GM12878 (cell line): ENCODE measurements at regions not wholly inside any gene's neighbourhood (a gene's known extent, or its start where the extent isn't known, plus 50 kb on each side); places are given as distances from the start of the nearest gene placed in this dataset.

Experiments
- ATAC-seq: fragments of 200-7000 bp; cut with Tn5 transposase; 3 replicates; pipeline ENCODE4 v1.9.1; 2020; ENCODE audit warnings: mild to moderate bottlenecking, moderate library complexity
- BruUV-seq: library from RNA; stranded (reverse); fragments of 400-500 nt; replicated peaks from 2 replicates; lab custom pipeline; 2021; lab: Mats Ljungman, UMichigan
- CTCF ChIA-PET: fragments of 300-600 bp; sonication (Branson Sonifier 250); formaldehyde crosslinking; extraction: SDS; loops from one replicate; lab custom pipeline; 2021; ENCODE audit warnings: inconsistent platforms; lab: Yijun Ruan, JAX
- POLR2A ChIA-PET: fragments of 350-600 bp; formaldehyde crosslinking; extraction: SDS; loops from one replicate; lab custom pipeline; 2021; ENCODE audit warnings: inconsistent platforms; lab: Charles Lee
- RAD21 ChIA-PET: fragments of 300-600 bp; sonication (Branson Sonifier 250); formaldehyde crosslinking; loops from one replicate; lab custom pipeline; 2023; ENCODE audit warnings: antibody characterized with exemption; ENCODE audit not compliant: unreplicated experiment; lab: Charles Lee
- SMC1A ChIA-PET: fragments of 300-600 bp; sonication (Branson Sonifier 250); formaldehyde crosslinking; loops from one replicate; lab custom pipeline; 2023; ENCODE audit not compliant: unreplicated experiment, uncharacterized antibody; lab: Charles Lee
- DNase-seq: peaks from one replicate; pipeline ENCODE4 v3.0.0-alpha.2; 2011; ENCODE audit warnings: low read depth, low spot score
- FAIRE-seq: peaks from 3 replicates; lab custom pipeline; 2011; peaks lifted over from hg19 to GRCh38; lab: Jason Lieb, UNC
- H2AFZ ChIP-seq: 2 replicates; pipeline ENCODE4 v1.6.0; 2011; ENCODE audit warnings: low read depth, low read length, control low read depth; ENCODE audit not compliant: control insufficient read depth
- H3K27ac ChIP-seq: 2 replicates; pipeline ENCODE4 v1.5.1; 2011; ENCODE audit warnings: control low read depth; ENCODE audit not compliant: control insufficient read depth, insufficient read depth
- H3K27me3 ChIP-seq, 2 experiments: replicated peaks in 1 of 2; 2 replicates each; pipeline versions ENCODE4 v1.6.0 to v1.6.1; 2011; ENCODE audit warnings: low read length in 1 of 2; ENCODE audit not compliant: control insufficient read depth in 2 of 2, insufficient read depth in 2 of 2
- H3K36me3 ChIP-seq, 2 experiments: 2 replicates each; pipeline ENCODE4 v1.5.1; 2011; ENCODE audit warnings: low read length in 1 of 2; ENCODE audit not compliant: control insufficient read depth in 2 of 2, insufficient read depth in 2 of 2
- H3K4me1 ChIP-seq: 2 replicates; pipeline ENCODE4 v1.6.1; 2011; ENCODE audit warnings: mild to moderate bottlenecking, low read length, moderate library complexity, mixed read lengths; ENCODE audit not compliant: control insufficient read depth, insufficient read depth
- H3K4me2 ChIP-seq: 2 replicates; pipeline ENCODE4 v1.6.0; 2011; ENCODE audit warnings: control low read depth; ENCODE audit not compliant: control insufficient read depth, insufficient read depth
- H3K4me3 ChIP-seq: fragments of 200-600 bp; sonication (generic); 2 replicates; pipeline ENCODE4 v1.5.1; 2016
- H3K79me2 ChIP-seq: 2 replicates; pipeline ENCODE4 v1.6.0; 2011; ENCODE audit warnings: low read length; ENCODE audit not compliant: control insufficient read depth, insufficient read depth
- H3K9ac ChIP-seq: 2 replicates; pipeline ENCODE4 v1.8.0; 2011; ENCODE audit warnings: low read length, control low read depth, mixed read lengths; ENCODE audit not compliant: control insufficient read depth, insufficient read depth
- H3K9me3 ChIP-seq: replicated peaks from 3 replicates; pipeline ENCODE4 v1.5.1; 2011; ENCODE audit warnings: mild to moderate bottlenecking, low read length; ENCODE audit not compliant: control insufficient read depth, insufficient read depth
- H4K20me1 ChIP-seq: 2 replicates; pipeline ENCODE4 v1.6.0; 2011; ENCODE audit not compliant: control insufficient read depth, insufficient read depth
- CHD1 ChIP-seq: IDR thresholded peaks from 2 replicates; pipeline ENCODE4 v1.6.1; 2012; ENCODE audit warnings: low read depth, low read length, improper control_type of control experiment
- GABPA ChIP-seq: IDR thresholded peaks from 2 replicates; pipeline ENCODE4 v1.6.1; 2014; ENCODE audit warnings: antibody characterized with exemption, low read depth, mild to moderate bottlenecking, inconsistent platforms
- IKZF2 ChIP-seq, 2 experiments: fragments of 450-650 bp; IDR thresholded peaks; 2 replicates each; pipeline ENCODE4 v1.6.1; 2017; ENCODE audit warnings: mild to moderate bottlenecking in 2 of 2, moderate library complexity in 2 of 2
- MXI1 ChIP-seq: fragments of 150-350 bp; IDR thresholded peaks from 2 replicates; pipeline ENCODE4 v1.6.1; 2011; ENCODE audit warnings: low read depth, mild to moderate bottlenecking, inconsistent platforms, low read length, improper control_type of control experiment
- RAD21 ChIP-seq: IDR thresholded peaks from 2 replicates; pipeline ENCODE4 v1.6.1; 2011; ENCODE audit warnings: mild to moderate bottlenecking, low read depth, low read length, moderate library complexity; ENCODE audit not compliant: insufficient read depth
- SREBF2 ChIP-seq: IDR thresholded peaks from 2 replicates; pipeline ENCODE4 v1.6.1; 2012; ENCODE audit warnings: mild to moderate bottlenecking, low read length
- SUPT20H ChIP-seq: IDR thresholded peaks from 2 replicates; pipeline ENCODE4 v1.6.1; 2011; ENCODE audit warnings: low read depth, mild to moderate bottlenecking, low read length, moderate library complexity, borderline replicate concordance; ENCODE audit not compliant: control insufficient read depth
- ZNF24 ChIP-seq: fragments of 450-650 bp; IDR thresholded peaks from 2 replicates; pipeline ENCODE4 v1.6.1; 2017; ENCODE audit warnings: antibody characterized with exemption, mild to moderate bottlenecking
- ZNF274 ChIP-seq: IDR thresholded peaks from one replicate; pipeline ENCODE4 v1.8.0; 2011; ENCODE audit not compliant: insufficient read length, insufficient read depth
- ZSCAN29 ChIP-seq: fragments of 450-650 bp; IDR thresholded peaks from 2 replicates; pipeline ENCODE4 v1.6.1; 2017; ENCODE audit warnings: mild to moderate bottlenecking, moderate library complexity
- WGBS: methylation state at CpG from one replicate; pipeline ENCODE4 v1.1.6; 2016; ENCODE audit warnings: low lambda C conversion rate; ENCODE audit not compliant: insufficient replicate concordance, insufficient coverage; ENCODE audit errors: missing lambda C conversion rate; 5-methylcytosine and 5-hydroxymethylcytosine counted together
- in situ Hi-C: fragments of 300-500 bp; cut with MboI; formaldehyde crosslinking; loops from 9 replicates; pipeline ENCODE4 v1.14.3; 2018; ENCODE audit warnings: mixed read lengths
- intact Hi-C: fragments of 100-400 bp; cut with micrococcal nuclease; formaldehyde crosslinking; loops from one replicate; pipeline ENCODE4 v1.14.2; 2022; ENCODE audit not compliant: unreplicated experiment
- TF ChIP-seq, protein P1 (sequence below): fragments of 450-650 bp; IDR thresholded peaks from 2 replicates; pipeline ENCODE4 v1.6.1; 2018; ENCODE audit warnings: mild to moderate bottlenecking, low read depth, moderate library complexity; ENCODE audit not compliant: partially characterized antibody
- TF ChIP-seq, protein P2 (sequence below): fragments of 450-650 bp; IDR thresholded peaks from 2 replicates; pipeline ENCODE4 v1.6.1; 2016; ENCODE audit warnings: mild to moderate bottlenecking
- TF ChIP-seq, protein P3 (sequence below): fragments of 450-650 bp; conservative IDR thresholded peaks from 2 replicates; pipeline ENCODE4 v1.6.1; 2017; ENCODE audit warnings: mild to moderate bottlenecking, moderate library complexity

DNA sequence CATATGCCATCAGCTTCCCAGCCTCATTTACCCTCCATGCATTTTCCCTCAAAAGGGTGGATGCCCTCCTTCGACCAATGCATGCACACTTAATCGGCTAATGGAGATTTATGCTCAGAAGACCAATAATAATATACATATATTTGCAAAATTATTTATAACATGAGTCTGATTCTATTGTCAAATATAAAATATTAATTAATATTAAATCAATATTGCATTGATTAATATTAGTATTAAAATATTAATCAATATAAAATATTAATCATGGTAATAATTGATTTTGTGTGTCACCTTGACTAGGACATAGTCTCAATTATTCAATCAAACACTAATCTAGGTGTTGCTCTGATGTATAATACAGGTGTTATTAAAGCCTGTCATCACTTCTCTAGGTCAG lies 1282.5 kb downstream of the TMEM121 start:
- no peaks in the 10 kb centered on the region for H3K9me3 ChIP-seq

More for the DNA sequence above, 1282.5 kb downstream of the TMEM121 start:
- TF ChIP-seq MXI1, result no peak
- TF ChIP-seq RAD21, result no peak
- TF ChIP-seq ZSCAN29, result no peak
- no peak for TF ChIP-seq IKZF2 (IDR thresholded peaks at IDR 0.05)
- no peak for TF ChIP-seq ZNF274
- TF ChIP-seq, protein P1, sequence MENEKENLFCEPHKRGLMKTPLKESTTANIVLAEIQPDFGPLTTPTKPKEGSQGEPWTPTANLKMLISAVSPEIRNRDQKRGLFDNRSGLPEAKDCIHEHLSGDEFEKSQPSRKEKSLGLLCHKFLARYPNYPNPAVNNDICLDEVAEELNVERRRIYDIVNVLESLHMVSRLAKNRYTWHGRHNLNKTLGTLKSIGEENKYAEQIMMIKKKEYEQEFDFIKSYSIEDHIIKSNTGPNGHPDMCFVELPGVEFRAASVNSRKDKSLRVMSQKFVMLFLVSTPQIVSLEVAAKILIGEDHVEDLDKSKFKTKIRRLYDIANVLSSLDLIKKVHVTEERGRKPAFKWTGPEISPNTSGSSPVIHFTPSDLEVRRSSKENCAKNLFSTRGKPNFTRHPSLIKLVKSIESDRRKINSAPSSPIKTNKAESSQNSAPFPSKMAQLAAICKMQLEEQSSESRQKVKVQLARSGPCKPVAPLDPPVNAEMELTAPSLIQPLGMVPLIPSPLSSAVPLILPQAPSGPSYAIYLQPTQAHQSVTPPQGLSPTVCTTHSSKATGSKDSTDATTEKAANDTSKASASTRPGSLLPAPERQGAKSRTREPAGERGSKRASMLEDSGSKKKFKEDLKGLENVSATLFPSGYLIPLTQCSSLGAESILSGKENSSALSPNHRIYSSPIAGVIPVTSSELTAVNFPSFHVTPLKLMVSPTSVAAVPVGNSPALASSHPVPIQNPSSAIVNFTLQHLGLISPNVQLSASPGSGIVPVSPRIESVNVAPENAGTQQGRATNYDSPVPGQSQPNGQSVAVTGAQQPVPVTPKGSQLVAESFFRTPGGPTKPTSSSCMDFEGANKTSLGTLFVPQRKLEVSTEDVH, result no peak
- TF ChIP-seq, protein P2, sequence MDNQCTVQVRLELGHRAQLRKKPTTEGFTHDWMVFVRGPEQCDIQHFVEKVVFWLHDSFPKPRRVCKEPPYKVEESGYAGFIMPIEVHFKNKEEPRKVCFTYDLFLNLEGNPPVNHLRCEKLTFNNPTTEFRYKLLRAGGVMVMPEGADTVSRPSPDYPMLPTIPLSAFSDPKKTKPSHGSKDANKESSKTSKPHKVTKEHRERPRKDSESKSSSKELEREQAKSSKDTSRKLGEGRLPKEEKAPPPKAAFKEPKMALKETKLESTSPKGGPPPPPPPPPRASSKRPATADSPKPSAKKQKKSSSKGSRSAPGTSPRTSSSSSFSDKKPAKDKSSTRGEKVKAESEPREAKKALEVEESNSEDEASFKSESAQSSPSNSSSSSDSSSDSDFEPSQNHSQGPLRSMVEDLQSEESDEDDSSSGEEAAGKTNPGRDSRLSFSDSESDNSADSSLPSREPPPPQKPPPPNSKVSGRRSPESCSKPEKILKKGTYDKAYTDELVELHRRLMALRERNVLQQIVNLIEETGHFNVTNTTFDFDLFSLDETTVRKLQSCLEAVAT, result no peak
- TF ChIP-seq ZNF24, result no peak
- TF ChIP-seq SREBF2, result no peak
- TF ChIP-seq GABPA, result no peak
- TF ChIP-seq CHD1, result no peak
- no peak for TF ChIP-seq SUPT20H
- TF ChIP-seq, protein P3, sequence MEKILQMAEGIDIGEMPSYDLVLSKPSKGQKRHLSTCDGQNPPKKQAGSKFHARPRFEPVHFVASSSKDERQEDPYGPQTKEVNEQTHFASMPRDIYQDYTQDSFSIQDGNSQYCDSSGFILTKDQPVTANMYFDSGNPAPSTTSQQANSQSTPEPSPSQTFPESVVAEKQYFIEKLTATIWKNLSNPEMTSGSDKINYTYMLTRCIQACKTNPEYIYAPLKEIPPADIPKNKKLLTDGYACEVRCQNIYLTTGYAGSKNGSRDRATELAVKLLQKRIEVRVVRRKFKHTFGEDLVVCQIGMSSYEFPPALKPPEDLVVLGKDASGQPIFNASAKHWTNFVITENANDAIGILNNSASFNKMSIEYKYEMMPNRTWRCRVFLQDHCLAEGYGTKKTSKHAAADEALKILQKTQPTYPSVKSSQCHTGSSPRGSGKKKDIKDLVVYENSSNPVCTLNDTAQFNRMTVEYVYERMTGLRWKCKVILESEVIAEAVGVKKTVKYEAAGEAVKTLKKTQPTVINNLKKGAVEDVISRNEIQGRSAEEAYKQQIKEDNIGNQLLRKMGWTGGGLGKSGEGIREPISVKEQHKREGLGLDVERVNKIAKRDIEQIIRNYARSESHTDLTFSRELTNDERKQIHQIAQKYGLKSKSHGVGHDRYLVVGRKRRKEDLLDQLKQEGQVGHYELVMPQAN, result no peak
- no TSS peak for BruUV-seq
- no peaks in the 10 kb centered on the region for H3K79me2 ChIP-seq
- intact Hi-C loops (no loop called here), in situ Hi-C loops (no loop called here)
- peak; percentile 65 for FAIRE-seq
- no peak overlapping the region for H2AFZ ChIP-seq
- H3K27ac ChIP-seq, result no peak overlapping the region
- H4K20me1 ChIP-seq, result no peaks in the 10 kb centered on the region
- ChIA-PET CTCF (interaction anchor here (1.3 kb wide), 1 partner anchor 67 kb away, joined by 5 read pairs; no protein-coding TSS in a partner anchor), RAD21 (no interaction called here), SMC1A (no interaction called here), POLR2A (no interaction called here)
- H3K27me3 ChIP-seq, result peaks cover 0 to 4% of the 10 kb centered on the region in 2 experiments; a peak in 2 of 4 replicates
- H3K9ac ChIP-seq, result no peak overlapping the region
- no peak for ATAC-seq
- no peak overlapping the region for H3K4me3 ChIP-seq
- WGBS, result 63% methylated on average over 2 of the region's 2 CpGs
- peaks cover 8% of the 10 kb centered on the region for H3K4me1 ChIP-seq
- no peak for DNase-seq
- H3K36me3 ChIP-seq, result no peaks in the 10 kb centered on the region
- no peak overlapping the region for H3K4me2 ChIP-seq
